Mesenchymal stem cell (in vitro differentiated cells and primary cell): ENCODE measurements at regions not wholly inside any gene's neighbourhood (a gene's known extent, or its start where the extent isn't known, plus 50 kb on each side); places are given as distances from the start of the nearest gene placed in this dataset.
A peak's percentile ranks its signal among the peaks of the same experiment; 100 is the strongest.

Experiments
- DNase-seq: peaks from one replicate; pipeline ENCODE4 v3.0.0-alpha.2; 2013
- H2AFZ ChIP-seq: one replicate; pipeline ENCODE4 v1.6.1; 2013; ENCODE audit warnings: low read depth, mild to moderate bottlenecking, control low read depth, inconsistent platforms, low read length, moderate library complexity
- H2AK5ac ChIP-seq: 2 replicates; pipeline ENCODE4 v1.6.1; 2013; ENCODE audit warnings: low read length, moderate library complexity, mild to moderate bottlenecking, inconsistent platforms; ENCODE audit not compliant: severe bottlenecking
- H2BK120ac ChIP-seq: one replicate; pipeline ENCODE4 v1.6.1; 2013; ENCODE audit warnings: low read depth, mild to moderate bottlenecking, inconsistent platforms, low read length, moderate library complexity
- H2BK12ac ChIP-seq, 2 experiments: one replicate each; pipeline ENCODE4 v1.6.1; 2013; ENCODE audit warnings: inconsistent platforms in 2 of 2, low read length in 2 of 2, mild to moderate bottlenecking in 2 of 2, moderate library complexity in 2 of 2, control low read depth in 1 of 2
- H2BK15ac ChIP-seq: one replicate; pipeline ENCODE4 v1.6.1; 2013; ENCODE audit warnings: mild to moderate bottlenecking, low read depth, inconsistent platforms; ENCODE audit not compliant: poor library complexity, severe bottlenecking
- H2BK5ac ChIP-seq: 2 replicates; pipeline ENCODE4 v1.6.1; 2013; ENCODE audit warnings: low read depth, mild to moderate bottlenecking, low read length, control low read depth, inconsistent platforms; ENCODE audit not compliant: poor library complexity, severe bottlenecking
- H3K14ac ChIP-seq, 2 experiments: one replicate each; pipeline ENCODE4 v1.6.1; 2013; ENCODE audit warnings: inconsistent platforms in 2 of 2, low read length in 2 of 2, control low read depth in 1 of 2, mild to moderate bottlenecking in 1 of 2, moderate library complexity in 1 of 2
- H3K18ac ChIP-seq, 2 experiments: one replicate each; pipeline ENCODE4 v1.6.1; 2013; ENCODE audit warnings: inconsistent platforms in 2 of 2, low read length in 2 of 2, control low read depth in 1 of 2, low read depth in 1 of 2, mild to moderate bottlenecking in 1 of 2
- H3K23ac ChIP-seq, 2 experiments: one replicate each; pipeline ENCODE4 v1.6.1; 2013; ENCODE audit warnings: inconsistent platforms in 2 of 2, low read length in 2 of 2, mild to moderate bottlenecking in 2 of 2, moderate library complexity in 2 of 2, control low read depth in 1 of 2
- H3K27ac ChIP-seq: 2 replicates; pipeline ENCODE4 v1.5.1; 2013; ENCODE audit warnings: mild to moderate bottlenecking, moderate library complexity, low read length, control low read depth, inconsistent platforms; ENCODE audit not compliant: poor library complexity, severe bottlenecking
- H3K27me3 ChIP-seq, 2 experiments: 2 replicates each; pipeline versions ENCODE4 v1.6.1 to v1.7.0; 2013; ENCODE audit warnings: low read length in 2 of 2, mild to moderate bottlenecking in 2 of 2, moderate library complexity in 2 of 2, control low read depth in 1 of 2, inconsistent platforms in 1 of 2; ENCODE audit not compliant: control insufficient read depth in 1 of 2, insufficient read depth in 1 of 2
- H3K36me3 ChIP-seq, 2 experiments: 2 replicates each; pipeline versions ENCODE4 v1.6.1 to v1.7.0; 2013; ENCODE audit warnings: low read length in 2 of 2, control low read depth in 1 of 2, inconsistent platforms in 1 of 2, low read depth in 1 of 2, mild to moderate bottlenecking in 1 of 2; ENCODE audit not compliant: insufficient read depth in 2 of 2, control insufficient read depth in 1 of 2
- H3K4ac ChIP-seq, 2 experiments: one replicate each; pipeline ENCODE4 v1.6.1; 2013; ENCODE audit warnings: inconsistent platforms in 2 of 2, low read length in 2 of 2, mild to moderate bottlenecking in 2 of 2, moderate library complexity in 2 of 2, control low read depth in 1 of 2, low read depth in 1 of 2
- H3K4me1 ChIP-seq: 2 replicates; pipeline ENCODE4 v1.6.1; 2013; ENCODE audit warnings: low read depth, low read length, control low read depth; ENCODE audit not compliant: control insufficient read depth, insufficient read depth
- H3K4me2 ChIP-seq: 2 replicates; pipeline ENCODE4 v1.6.1; 2013; ENCODE audit warnings: low read length, mild to moderate bottlenecking, inconsistent platforms; ENCODE audit not compliant: poor library complexity, severe bottlenecking
- H3K4me3 ChIP-seq, 2 experiments: 2 replicates each; pipeline versions ENCODE4 v1.5.1 to v1.7.0; 2013; ENCODE audit warnings: low read length in 2 of 2, mild to moderate bottlenecking in 2 of 2, control low read depth in 1 of 2, low read depth in 1 of 2; ENCODE audit not compliant: insufficient read depth in 1 of 2
- H3K79me1 ChIP-seq: replicated peaks from 2 replicates; pipeline ENCODE4 v1.6.1; 2013; ENCODE audit warnings: mild to moderate bottlenecking, control low read depth, low read length, inconsistent platforms; ENCODE audit not compliant: poor library complexity, severe bottlenecking
- H3K9ac ChIP-seq: 2 replicates; pipeline ENCODE4 v1.7.0; 2013; ENCODE audit warnings: mild to moderate bottlenecking, low read length, moderate library complexity
- H3K9me3 ChIP-seq: 2 replicates; pipeline ENCODE4 v1.7.0; 2013; ENCODE audit warnings: mild to moderate bottlenecking, low read length; ENCODE audit not compliant: control insufficient read depth
- H4K8ac ChIP-seq: one replicate; pipeline ENCODE4 v1.6.1; 2013; ENCODE audit warnings: inconsistent platforms, mild to moderate bottlenecking, low read length, moderate library complexity
- H4K91ac ChIP-seq: one replicate; pipeline ENCODE4 v1.6.1; 2013; ENCODE audit warnings: mild to moderate bottlenecking, low read length, inconsistent platforms
- WGBS: methylation state at CpG from one replicate; pipeline ENCODE4 v1.1.7; 2013; ENCODE audit warnings: mixed read lengths; 5-methylcytosine and 5-hydroxymethylcytosine counted together

- no peak overlapping the region for H3K23ac ChIP-seq
- no peak overlapping the region for H3K4me2 ChIP-seq
- DNase-seq: no peak
- H3K4me1 ChIP-seq: no peaks in the 10 kb centered on the region
- no peak overlapping the region for H3K4me3 ChIP-seq
- no peak overlapping the region for H2BK5ac ChIP-seq
- no peaks in the 10 kb centered on the region for H3K79me1 ChIP-seq
- no peak overlapping the region for H3K18ac ChIP-seq
- no peaks in the 10 kb centered on the region for H3K27me3 ChIP-seq
- no peak overlapping the region for H4K91ac ChIP-seq
- H3K9me3 ChIP-seq: no peaks in the 10 kb centered on the region
- H4K8ac ChIP-seq: no peak overlapping the region
- no peaks in the 10 kb centered on the region for H3K36me3 ChIP-seq
- no peak overlapping the region for H3K27ac ChIP-seq
- H2AK5ac ChIP-seq: no peak overlapping the region
- no peak overlapping the region for H2BK120ac ChIP-seq
- no peak overlapping the region for H2AFZ ChIP-seq
- 87% methylated on average over 2 of the region's 2 CpGs for WGBS
- H3K9ac ChIP-seq: no peak overlapping the region
- no peak overlapping the region for H2BK12ac ChIP-seq
- H3K14ac ChIP-seq: no peak overlapping the region
- H3K4ac ChIP-seq: no peak overlapping the region
- no peak overlapping the region for H2BK15ac ChIP-seq
Observed at GRCh38 chr18:56246916-56247315, 391.5 kb downstream of the TXNL1 start.

DNA sequence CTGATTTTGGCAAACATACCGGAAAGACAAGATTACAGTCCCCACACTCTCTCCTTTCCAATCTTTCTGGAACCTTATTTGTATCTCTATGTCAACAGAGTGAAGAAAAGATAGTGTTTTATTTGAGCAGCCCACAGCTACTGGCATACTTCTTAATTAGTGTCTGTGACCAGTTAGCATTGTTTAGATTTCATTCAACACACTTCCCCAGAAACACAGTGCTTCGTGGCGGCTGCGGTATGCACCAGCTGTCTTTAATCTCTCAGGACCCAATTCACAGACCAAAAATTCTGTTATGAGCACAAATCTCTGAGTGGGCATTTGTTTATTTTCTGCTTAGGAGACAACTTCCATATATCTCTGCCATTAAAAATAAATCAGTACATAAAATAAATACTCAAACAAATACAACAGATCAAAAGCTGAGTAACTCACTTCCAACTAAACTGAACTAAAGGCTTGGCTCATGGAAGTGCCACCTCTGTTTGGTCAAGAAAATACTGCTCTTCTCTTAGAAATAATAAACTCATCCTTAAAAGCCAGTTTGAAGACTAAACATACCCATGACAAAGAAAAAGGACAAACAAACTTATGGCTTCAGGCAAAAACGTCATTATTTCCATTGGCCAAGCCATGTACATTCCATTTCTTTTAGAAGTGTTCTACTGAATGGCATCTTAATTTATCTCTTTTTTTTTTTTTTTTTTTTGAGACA is 392.4 kb downstream of the TXNL1 start:
- no peaks in the 10 kb centered on the region for H3K27me3 ChIP-seq

GRCh38 chr18:56240405-56240804 is 398.0 kb downstream of the TXNL1 start:
- WGBS: 65% methylated on average over 2 of the region's 3 CpGs
- no peak overlapping the region for H2BK5ac ChIP-seq

More for the DNA sequence above, 392.4 kb downstream of the TXNL1 start:
- Histone ChIP-seq H3K4me1 (no peaks in the 10 kb centered on the region), H3K4ac (no peak overlapping the region), H3K4me3 (no peak overlapping the region), H2BK15ac (no peak overlapping the region), H2AK5ac (no peak overlapping the region), H2AFZ (no peak overlapping the region), H2BK120ac (no peak overlapping the region), H3K36me3 (no peaks in the 10 kb centered on the region), H2BK5ac (no peak overlapping the region), H3K9me3 (no peaks in the 10 kb centered on the region), H3K4me2 (no peak overlapping the region), H4K91ac (no peak overlapping the region), H2BK12ac (no peak overlapping the region), H3K14ac (no peak overlapping the region), H4K8ac (no peak overlapping the region), H3K18ac (no peak overlapping the region), H3K79me1 (no peaks in the 10 kb centered on the region), H3K23ac (no peak overlapping the region), H3K9ac (peak overlapping the region; percentile 68), H3K27ac (no peak overlapping the region)
- peak; percentile 78 for DNase-seq
- WGBS: 28% methylated on average over 3 of the region's 5 CpGs

DNA sequence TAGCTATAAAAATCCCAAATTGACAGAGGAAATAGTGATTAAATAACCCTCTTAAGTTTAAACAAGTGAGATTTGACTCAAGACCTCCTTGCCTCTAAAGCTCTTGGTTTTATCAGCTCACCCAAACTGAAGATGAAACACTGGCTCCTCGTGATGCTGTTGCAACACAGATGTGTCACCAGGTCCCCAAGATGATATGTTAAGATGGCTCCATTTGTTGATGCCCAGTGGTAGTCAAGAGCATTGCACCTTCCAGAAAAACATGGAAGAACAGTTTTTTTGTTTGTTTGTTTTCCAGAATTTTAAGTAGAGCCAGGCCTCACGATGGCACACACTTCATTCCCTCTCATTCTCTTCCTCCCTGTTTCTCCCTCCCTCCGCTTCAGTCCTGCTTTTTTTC is 399.8 kb downstream of the TXNL1 start:
- H2AK5ac ChIP-seq: no peak overlapping the region
- H3K23ac ChIP-seq: no peak overlapping the region
- H3K79me1 ChIP-seq: no peaks in the 10 kb centered on the region
- no peak overlapping the region for H2BK15ac ChIP-seq
- no peak overlapping the region for H3K9ac ChIP-seq
- no peak for DNase-seq
- no peaks in the 10 kb centered on the region for H3K27me3 ChIP-seq
- H2BK5ac ChIP-seq: no peak overlapping the region
- no peaks in the 10 kb centered on the region for H3K36me3 ChIP-seq
- no peak overlapping the region for H3K27ac ChIP-seq
- H3K4me2 ChIP-seq: no peak overlapping the region
- H2BK12ac ChIP-seq: no peak overlapping the region
- no peak overlapping the region for H2AFZ ChIP-seq
- no peak overlapping the region for H3K18ac ChIP-seq
- H3K4me3 ChIP-seq: no peak overlapping the region
- 71% methylated on average over 1 of the region's 3 CpGs for WGBS
- H3K4ac ChIP-seq: no peak overlapping the region
- no peak overlapping the region for H3K14ac ChIP-seq
- H3K9me3 ChIP-seq: no peaks in the 10 kb centered on the region
- H3K4me1 ChIP-seq: no peaks in the 10 kb centered on the region
- H4K91ac ChIP-seq: no peak overlapping the region
- no peak overlapping the region for H2BK120ac ChIP-seq
- no peak overlapping the region for H4K8ac ChIP-seq

More at GRCh38 chr18:56240405-56240804, 398.0 kb downstream of the TXNL1 start:
- Histone ChIP-seq H3K4me2 (no peak overlapping the region), H4K8ac (no peak overlapping the region), H3K23ac (no peak overlapping the region), H3K4me1 (no peaks in the 10 kb centered on the region), H3K4ac (no peak overlapping the region), H3K4me3 (no peak overlapping the region), H3K79me1 (no peaks in the 10 kb centered on the region), H3K27me3 (no peaks in the 10 kb centered on the region), H4K91ac (no peak overlapping the region), H3K36me3 (no peaks in the 10 kb centered on the region), H2AK5ac (no peak overlapping the region), H3K18ac (no peak overlapping the region), H2BK15ac (no peak overlapping the region), H3K9ac (no peak overlapping the region), H3K27ac (no peak overlapping the region), H3K9me3 (no peaks in the 10 kb centered on the region), H2AFZ (no peak overlapping the region), H2BK12ac (no peak overlapping the region), H2BK120ac (no peak overlapping the region), H3K14ac (no peak overlapping the region)
- DNase-seq: peak; percentile 17
